PC-9 (cell line): ENCODE measurements at regions not wholly inside any gene's neighbourhood (a gene's known extent, or its start where the extent isn't known, plus 50 kb on each side); places are given as distances from the start of the nearest gene placed in this dataset.

ENCODE experiments used
- EZH2 ChIP-seq: fragments of 200-600 bp; sonication (generic); IDR thresholded peaks from 2 replicates; pipeline ENCODE4 v1.8.0; 2017; ENCODE audit warnings: antibody characterized with exemption, low read depth
- TF ChIP-seq, protein P1 (sequence below): fragments of 200-600 bp; sonication (generic); conservative IDR thresholded peaks from 2 replicates; pipeline ENCODE4 v1.6.1; 2017; ENCODE audit warnings: mixed run types, antibody characterized with exemption, mild to moderate bottlenecking, moderate library complexity

DNA sequence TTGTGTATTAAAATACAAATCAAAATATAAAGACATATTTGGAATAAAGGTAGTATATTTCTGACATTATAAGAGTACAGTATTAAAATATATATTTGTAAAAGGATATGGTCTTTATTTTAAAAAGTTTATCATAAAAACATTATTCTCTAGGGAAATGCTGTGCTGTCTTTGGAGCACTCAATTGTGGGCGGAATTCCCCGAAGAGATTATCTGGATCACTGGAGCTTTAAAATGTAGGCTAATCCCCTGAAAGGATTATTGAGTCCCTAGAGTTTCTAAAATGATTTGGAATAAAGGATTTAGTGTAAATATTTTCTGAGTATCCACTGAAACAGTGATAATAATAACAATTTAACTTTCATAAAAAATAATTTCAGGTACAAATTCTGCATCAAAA, 1239.4 kb downstream of the TECRL start:
- TF ChIP-seq, protein P1, sequence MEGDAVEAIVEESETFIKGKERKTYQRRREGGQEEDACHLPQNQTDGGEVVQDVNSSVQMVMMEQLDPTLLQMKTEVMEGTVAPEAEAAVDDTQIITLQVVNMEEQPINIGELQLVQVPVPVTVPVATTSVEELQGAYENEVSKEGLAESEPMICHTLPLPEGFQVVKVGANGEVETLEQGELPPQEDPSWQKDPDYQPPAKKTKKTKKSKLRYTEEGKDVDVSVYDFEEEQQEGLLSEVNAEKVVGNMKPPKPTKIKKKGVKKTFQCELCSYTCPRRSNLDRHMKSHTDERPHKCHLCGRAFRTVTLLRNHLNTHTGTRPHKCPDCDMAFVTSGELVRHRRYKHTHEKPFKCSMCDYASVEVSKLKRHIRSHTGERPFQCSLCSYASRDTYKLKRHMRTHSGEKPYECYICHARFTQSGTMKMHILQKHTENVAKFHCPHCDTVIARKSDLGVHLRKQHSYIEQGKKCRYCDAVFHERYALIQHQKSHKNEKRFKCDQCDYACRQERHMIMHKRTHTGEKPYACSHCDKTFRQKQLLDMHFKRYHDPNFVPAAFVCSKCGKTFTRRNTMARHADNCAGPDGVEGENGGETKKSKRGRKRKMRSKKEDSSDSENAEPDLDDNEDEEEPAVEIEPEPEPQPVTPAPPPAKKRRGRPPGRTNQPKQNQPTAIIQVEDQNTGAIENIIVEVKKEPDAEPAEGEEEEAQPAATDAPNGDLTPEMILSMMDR = no peak
- no peak for TF ChIP-seq EZH2
